Hypothalamus (tissue), 51 donors: ENCODE measurements at regions not wholly inside any gene's neighbourhood (a gene's known extent, or its start where the extent isn't known, plus 50 kb on each side); places are given as distances from the start of the nearest gene placed in this dataset.
A peak's percentile ranks its signal among the peaks of the same experiment; 100 is the strongest.

Source experiments
- DNase-seq, 51 donors: peaks; one replicate each; lab custom pipeline; 2025; lab: John Stamatoyannopoulos, UW

DNA sequence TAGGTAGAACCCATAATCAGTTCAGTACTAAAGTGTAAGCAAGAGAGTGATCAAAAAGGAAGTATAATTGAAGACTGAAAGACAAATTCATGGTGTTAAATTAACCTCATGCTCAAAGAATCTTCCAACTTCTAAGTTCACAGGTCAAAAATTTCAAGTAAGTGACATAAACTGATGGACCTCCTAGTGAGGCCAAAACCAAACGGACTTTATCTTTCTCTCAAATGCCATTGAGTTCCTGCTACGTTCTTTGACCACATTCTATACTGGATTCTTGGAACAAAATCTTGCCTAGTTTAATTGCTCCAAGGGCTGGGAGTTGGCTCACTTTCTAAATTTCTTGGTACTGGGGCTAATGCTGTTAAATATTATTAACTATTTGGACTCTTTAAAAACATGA, 794.9 kb downstream of the TLE4 start:
- DNase-seq: no peak

DNA sequence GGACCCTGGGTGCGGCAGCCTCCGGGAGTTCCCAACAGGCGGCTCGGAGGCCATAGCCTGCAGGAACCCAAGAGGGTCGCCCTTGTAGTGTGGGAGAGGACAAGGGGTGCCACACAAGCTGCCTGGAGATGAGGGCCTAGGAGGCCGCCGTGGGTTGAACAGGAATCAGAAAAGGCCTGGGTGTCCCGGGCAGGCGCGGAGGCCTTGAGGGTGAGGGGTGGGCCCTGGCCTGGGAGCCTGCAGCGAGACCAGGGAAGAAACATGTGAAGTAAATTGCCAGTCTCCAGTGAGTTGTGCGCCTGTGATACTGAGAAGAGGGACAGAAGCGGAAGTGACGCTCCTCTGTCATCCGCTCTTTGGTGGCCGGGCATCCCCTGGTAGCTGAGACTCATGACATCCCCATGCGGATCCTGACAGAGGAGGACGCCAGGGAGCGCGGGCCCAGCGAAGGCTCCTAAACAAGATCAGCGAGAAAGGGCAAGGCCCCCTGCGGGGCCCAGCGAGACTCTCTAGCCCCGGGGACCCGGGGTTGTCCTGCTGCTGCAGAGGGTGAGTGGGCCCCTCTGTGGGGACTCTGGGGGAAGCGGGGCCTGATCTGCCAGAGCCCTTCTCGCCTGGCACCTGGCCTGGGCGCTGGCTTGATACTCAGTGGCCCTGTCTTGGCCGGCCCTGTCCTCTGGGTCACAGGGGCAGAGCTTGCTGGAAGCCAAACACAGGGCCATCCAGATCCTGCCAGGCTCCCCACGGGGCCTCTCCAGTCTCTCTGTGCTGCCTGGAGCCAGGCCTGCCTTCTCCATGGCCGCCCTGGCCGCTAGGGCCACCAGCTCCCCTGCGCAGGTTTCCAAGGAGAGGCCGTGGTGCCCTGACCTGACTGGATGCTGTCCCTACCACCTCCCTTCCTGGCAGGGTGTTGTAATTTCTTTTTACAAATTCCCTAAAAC, 788.4 kb downstream of the TLE4 start:
- DNase-seq: no peak

DNA sequence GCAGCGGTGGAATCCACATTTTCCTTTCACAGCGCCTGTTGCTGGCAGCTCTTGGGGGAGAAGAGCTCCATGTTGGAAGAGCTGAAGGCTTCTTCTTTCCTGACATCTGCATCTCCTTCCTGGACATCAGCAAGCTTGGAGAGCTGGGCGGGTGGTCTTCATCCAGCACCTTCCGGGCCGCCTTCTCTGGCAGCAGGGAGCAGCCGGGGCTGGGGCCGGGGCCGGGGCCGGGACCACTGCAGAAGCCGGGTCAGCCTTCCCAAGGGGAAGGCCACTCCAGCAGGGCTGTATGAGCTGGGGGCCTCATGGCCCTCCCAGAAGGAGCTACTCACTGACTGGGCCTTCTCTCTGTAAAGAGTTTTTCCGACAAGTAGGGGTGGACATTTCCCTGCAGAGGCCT, 787.5 kb downstream of the TLE4 start:
- no peak for DNase-seq

GRCh38 chr9:80352967-80353366, 781.2 kb downstream of the TLE4 start:
- DNase-seq: no peak

DNA sequence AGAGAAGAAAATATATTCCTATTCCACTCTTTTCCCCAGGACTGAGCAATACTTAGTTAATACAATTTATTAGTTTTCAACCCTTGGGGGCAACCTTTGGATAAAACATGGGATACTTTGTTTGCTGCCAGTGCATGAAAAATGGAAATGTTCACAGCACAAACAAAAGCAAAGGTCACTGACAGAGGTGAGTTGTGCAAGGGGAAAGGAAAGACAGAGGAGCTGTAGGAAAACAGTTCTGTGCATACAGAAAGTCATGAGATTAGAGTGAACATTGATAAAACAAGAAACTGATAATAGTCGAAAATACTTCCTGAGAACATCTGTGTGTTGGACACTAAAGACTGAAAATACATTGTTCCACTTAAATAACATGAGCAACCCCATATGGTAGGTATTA, 779.8 kb downstream of the TLE4 start:
- no peak for DNase-seq

DNA sequence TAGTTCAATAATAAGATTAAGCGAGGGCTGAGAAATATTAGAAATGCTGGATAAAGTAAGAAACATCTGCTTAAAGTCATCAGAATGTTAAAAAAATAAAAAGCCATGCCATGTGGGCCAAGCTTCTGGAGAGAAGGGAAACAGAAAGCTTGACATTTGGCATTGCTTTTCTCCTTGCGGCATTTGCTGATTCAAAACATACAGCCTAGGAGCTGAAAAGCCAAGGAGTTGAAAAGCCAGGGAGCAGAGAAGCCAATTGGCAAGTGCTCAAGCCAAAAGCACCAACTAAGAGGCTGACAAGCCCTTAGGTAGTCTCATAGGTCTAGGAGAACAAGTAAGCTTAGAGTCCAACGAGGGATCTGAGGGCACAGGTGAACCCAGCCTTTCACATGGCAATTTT, 754.3 kb downstream of the TLE4 start:
- DNase-seq: no peak

DNA sequence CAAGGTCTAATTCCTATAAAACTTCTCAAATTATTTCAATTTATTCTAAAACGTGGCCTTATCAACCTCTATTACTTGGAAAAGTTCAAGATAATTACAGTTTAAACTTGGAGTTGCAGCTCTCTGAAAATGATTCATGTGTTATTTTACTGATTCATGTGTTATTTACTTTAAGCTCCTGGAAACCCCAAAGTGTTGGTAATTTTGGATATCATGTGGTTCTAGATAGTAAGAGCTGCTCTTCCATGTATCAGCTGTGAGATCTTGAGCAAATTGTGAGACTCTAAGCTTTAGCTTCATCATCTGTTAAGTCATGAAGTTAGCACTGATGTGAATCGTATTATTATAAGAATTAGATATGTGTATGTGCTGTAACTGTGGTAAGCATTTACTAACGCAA, 749.2 kb downstream of the TLE4 start:
- no peak for DNase-seq

GRCh38 chr9:80320480-80320879, 748.7 kb downstream of the TLE4 start:
- DNase-seq: no peak

DNA sequence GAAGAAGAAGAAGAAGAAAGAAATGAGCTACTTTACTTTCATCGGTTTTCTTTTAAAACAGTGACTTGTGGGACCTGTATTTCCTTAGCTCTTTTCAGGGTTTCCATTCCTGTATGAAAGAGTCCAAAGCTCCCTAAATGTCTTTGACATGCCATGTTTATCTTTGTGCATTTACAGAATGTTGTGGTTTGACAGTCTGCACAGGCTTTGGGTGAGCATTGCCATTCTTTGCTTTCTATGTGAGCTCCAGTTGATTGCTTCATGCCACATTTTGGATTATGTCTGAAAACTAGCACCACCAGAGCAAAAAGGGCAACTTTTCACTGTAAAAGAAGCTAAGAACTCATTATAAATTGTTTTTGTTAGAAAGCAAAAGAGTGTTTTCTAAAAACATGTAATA, 733.4 kb downstream of the TLE4 start:
- no peak for DNase-seq

DNA sequence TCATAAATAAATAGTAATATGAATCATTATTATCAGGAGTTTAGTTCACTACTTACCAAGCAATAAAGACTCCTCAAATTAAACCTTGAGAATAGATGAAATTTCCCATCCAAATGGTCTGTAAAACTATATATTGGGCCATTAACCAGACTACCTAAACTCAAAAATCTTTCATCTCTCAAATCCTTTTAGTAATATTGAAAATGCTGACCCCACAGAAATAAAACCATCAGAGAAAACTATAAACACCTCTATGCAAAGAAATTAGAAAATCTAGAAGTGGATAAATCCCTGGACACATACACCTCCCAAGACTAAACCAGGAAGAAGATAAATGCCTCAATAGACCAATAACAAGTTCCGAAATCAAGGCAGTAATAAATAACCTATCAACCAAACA, 723.2 kb downstream of the TLE4 start:
- no peak for DNase-seq

DNA sequence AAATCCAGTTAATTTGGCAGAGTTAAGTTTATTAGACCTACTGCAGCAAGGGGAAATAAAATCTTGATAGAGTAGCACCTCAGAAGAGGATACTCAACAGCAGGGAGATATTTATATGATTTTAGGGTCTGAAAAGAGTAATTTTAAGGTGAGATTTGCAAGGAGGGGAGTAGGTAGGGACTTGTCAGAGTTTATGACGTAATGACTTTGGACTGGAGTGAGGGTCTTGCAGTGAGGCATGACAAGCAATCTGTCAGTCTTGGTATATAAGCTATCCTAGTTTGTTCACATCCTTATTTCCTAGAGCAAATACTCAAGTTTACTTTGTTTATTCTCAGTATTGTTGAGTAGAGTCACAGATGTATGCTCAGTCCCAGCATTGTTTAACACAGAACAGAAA, 722.6 kb downstream of the TLE4 start:
- DNase-seq: no peak

GRCh38 chr9:80292231-80292630, 720.5 kb downstream of the TLE4 start:
- no peak for DNase-seq

DNA sequence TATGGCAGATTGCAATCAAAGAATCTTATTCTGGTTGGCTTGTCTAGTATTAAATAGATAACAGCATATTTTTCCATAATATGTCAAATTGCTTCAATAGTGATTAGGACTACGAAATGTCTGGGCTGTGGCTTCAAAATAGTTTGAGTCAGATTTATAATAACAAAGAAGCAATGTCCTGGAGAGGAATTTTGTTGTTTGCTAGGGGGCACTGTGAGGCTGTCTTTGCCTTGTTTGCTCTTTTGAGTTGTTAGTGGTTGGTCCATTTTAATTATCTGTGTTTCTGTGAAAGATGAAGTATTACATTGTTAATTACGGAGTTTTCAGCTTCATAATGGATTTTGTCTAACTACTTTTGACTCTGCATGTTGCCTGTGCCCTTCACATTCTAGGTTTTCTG, 713.6 kb downstream of the TLE4 start:
- peak in 2 of 51 donors; percentile 1 for DNase-seq

GRCh38 chr9:80282766-80283165, 711.0 kb downstream of the TLE4 start:
- no peak for DNase-seq

DNA sequence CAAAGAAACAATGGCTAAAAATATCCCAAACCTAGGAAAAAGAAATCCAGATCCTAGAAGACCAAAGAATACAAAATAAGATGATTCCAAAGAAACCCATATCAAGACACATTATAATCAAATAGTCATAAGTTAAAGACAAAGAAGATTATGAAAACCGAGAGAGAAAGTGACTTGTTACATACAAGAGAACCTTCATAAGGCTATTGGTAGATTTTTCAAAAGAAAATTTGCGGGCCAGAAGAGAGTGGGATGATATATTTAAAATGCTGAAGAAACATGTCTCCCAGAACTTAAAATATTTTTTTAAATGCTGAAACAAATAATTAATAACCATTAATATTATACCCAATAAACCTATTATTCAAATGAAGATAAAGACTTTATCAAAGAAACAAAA, 687.3 kb downstream of the TLE4 start:
- DNase-seq: no peak

DNA sequence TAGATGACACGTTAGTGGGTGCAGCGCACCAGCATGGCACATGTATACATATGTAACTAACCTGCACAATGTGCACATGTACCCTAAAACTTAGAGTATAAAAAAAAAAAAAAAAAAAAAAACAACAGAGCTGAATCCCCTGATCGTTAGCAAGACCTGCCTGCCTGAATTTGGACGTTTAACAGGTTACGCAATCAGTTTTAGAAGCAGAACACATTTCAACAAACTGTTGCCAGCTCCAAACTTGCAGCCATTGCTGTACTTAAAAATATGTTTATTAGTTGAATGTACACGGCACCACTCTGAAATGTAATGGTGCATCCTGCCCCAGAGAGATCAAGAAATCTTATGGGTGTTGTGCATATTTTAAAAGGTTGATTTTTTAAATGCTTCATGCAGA, 680.0 kb downstream of the TLE4 start:
- DNase-seq: no peak

- DNase-seq: no peak
Observed at GRCh38 chr9:80242022-80242421, 670.3 kb downstream of the TLE4 start.

DNA sequence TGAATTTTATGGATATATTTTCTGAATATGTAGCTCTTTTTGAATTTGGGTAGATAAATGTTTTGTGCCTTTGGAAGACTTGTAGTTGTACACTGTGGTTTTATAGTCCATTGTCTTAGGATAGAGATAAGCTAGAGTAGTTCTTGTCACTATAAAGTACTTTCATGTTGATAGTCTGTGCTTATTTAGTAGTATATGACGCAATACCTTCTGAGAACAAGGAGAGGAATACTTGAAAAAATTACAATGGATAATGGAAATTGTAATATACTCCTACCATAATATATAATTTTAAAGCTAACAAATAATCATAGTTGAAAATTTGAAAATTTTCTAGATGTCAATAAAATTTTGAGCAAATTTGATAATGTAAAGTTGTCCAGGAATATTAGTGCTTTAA, 664.0 kb downstream of the TLE4 start:
- DNase-seq: no peak

DNA sequence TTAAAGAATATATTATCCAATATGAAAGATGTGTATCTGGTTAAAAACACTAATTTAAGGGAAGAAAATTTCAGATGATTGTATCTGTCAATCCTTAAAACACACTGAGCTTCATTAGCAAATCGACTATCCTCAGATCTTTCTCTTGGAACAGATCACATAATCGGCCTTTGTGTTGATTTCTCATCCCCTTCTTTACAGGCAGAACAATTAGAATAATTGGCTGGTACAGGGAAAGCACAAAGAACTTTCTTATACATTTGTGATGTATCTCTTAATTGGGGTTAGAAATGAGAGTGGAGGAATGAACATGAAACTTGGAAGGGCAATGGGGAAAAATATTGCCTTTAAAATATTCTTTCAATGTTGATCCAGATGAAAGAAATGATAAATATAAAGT, 662.1 kb downstream of the TLE4 start:
- DNase-seq: no peak

DNA sequence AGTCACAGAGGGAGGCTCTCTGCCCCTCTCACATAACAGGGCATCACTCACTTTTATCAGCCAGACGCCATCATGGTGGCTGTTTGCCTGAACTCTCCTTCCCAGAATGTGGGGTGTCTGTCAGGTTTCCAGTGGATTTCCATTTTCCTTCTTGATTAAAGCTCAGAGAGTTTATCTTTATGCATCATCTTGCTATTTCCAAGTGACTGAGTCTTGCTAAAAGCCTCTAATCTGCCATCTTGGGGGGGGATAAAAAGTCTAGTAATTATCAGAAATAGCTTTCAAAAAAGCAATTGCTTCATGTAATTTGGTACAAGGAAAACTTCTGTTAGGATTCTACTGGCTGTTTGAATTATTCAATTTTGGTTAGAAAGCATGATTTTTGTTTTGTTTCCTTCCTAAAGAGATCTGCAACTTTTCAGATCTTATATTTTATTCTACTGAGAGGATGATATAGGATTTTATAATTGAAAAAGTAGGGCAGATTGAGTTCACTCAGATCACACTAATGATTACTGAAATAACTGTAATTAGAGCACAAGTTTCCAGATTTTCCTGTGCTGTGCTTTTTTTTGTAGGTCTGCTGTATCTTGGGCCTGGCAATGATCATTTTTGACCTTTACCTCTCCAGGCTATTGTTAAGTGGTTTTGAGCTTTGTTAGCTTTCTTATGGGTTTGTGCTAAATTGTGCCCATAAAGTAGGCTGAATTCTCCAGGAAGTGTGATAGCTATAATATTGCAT, 661.5 kb downstream of the TLE4 start:
- DNase-seq: no peak

DNA sequence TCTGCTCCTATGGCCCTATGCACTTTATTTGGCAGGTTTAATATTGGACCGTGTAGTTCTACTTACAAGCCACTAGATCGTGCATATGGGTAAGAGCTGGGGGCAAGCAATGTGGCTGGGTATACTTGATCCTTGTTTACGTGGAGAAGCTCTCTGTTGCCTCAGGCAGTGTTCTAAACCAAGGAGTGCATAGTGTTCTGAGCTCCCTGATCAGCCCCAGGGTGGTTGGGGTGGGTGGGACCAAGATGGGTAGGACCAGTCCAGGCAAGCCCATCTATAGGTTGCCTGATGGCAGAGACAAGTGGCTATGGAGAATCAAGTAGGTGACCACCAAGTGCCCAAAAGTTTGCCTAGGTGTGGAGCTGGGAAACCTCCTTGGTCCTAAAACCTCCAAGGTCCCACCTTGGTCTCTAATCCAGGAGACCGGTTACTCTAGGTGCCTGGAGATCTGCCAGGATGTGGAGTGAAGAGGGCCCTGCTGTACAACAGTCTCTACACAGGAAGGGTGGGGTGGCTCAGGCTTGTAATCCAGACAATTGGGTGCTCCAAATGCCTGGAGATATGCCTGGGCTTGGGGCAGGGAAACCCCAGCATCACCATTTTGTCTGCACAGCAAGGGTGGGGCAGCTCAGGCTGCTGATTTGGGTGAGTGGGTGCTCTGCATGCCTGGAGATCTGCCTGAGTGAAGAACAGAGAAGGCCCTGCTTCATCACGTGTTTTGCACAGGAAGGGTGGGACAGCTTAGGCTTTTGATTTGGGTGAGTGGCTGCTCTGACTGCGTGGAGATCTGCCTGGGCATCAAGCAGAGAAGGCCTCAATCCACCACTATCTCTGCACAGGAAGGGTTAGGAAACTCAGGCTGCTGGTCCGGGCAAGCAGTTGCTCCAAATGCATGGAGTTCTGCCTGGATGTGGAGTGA, 659.8 kb downstream of the TLE4 start:
- DNase-seq: no peak
